Fibroblast of lung (primary cell): ENCODE measurements at regions not wholly inside any gene's neighbourhood (a gene's known extent, or its start where the extent isn't known, plus 50 kb on each side); places are given as distances from the start of the nearest gene placed in this dataset.

Experiments
- EZH2 ChIP-seq: IDR thresholded peaks from 2 replicates; pipeline ENCODE4 v1.5.1; 2012; ENCODE audit warnings: low read length, control low read depth, mild to moderate bottlenecking; ENCODE audit errors: missing control alignments
- TF ChIP-seq, protein P1 (sequence below), 2 donors: IDR thresholded peaks in 1 of 2; conservative IDR thresholded peaks in 1 of 2; 1 replicate in 1 of 2; 2 replicates in 1 of 2; pipeline ENCODE4 v1.5.1; 2011 to 2012; ENCODE audit warnings: low read length in 2 of 2, control low read depth in 1 of 2, inconsistent platforms in 1 of 2, low read depth in 1 of 2, mild to moderate bottlenecking in 1 of 2

DNA sequence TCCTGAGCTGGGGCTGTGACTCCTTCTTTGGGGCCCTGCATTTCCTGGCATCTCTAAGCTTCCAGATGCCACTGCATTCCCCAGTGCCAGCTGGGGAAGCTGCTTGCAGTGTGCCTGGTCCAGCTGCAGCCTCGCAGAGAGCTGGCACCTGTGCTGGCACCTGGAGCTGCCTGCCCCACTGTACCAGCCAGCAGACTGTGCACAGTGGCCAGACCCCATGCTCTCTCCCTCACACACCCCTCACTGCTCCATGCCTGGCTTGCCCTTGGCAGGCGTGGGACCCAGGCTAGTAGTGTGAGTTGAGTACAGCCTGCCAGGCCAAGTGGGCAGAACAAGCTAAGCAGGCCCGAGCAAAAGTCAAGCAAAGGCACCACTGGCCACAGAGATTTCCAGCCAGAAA lies 327.5 kb downstream of the NDFIP2 start:
- TF ChIP-seq, protein P1, sequence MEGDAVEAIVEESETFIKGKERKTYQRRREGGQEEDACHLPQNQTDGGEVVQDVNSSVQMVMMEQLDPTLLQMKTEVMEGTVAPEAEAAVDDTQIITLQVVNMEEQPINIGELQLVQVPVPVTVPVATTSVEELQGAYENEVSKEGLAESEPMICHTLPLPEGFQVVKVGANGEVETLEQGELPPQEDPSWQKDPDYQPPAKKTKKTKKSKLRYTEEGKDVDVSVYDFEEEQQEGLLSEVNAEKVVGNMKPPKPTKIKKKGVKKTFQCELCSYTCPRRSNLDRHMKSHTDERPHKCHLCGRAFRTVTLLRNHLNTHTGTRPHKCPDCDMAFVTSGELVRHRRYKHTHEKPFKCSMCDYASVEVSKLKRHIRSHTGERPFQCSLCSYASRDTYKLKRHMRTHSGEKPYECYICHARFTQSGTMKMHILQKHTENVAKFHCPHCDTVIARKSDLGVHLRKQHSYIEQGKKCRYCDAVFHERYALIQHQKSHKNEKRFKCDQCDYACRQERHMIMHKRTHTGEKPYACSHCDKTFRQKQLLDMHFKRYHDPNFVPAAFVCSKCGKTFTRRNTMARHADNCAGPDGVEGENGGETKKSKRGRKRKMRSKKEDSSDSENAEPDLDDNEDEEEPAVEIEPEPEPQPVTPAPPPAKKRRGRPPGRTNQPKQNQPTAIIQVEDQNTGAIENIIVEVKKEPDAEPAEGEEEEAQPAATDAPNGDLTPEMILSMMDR (conservative IDR thresholded peaks at IDR 0.05 in 1 of 2, IDR thresholded peaks at IDR 0.05 in 1 of 2; ENCODE audit: low read depth in 1 of 2, low read length in 2 of 2): no peak
- TF ChIP-seq EZH2: no peak
